ENCODE measurements at regions not wholly inside any gene's neighbourhood (a gene's known extent, or its start where the extent isn't known, plus 50 kb on each side); places are given as distances from the start of the nearest gene placed in this dataset.

DNA sequence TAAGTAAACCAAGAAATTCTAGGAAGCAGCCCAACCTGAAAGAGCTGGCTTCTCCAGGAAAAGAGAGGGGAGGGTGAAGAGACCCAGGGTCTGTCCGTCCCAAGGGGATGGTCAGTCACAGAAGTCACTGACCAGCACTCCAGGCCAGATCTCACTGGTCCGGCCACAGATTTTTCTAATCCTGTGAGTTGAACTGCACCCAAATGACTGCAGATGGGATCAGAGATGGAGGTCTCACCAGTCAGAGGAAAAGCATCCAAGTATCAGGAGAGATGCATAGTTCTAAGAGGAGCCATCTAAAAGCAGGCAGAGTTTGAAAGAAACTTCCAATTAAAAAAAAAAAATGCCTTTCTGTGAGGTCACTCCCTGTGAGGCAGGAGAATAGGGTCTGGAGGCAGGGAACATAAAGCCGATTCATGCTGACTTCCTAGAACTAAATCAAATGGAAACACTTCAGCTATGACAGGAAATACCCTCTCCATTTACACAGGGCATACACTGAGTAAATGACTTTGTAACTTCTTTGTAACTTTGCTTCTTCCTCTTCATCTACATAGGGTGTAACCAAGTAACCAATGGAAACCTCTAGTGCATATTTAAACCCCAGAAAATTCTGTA is 144.5 kb downstream of the CCDC34 start:
- peaks cover 20% of the 10 kb centered on the region for H3K4me1 ChIP-seq (ENCODE audit: control insufficient read depth, insufficient read depth, low read length)
- no peak overlapping the region for H3K9ac ChIP-seq (ENCODE audit: low read length)
- no peak overlapping the region for H3K4me3 ChIP-seq (ENCODE audit: low read length)
- no peaks in the 10 kb centered on the region for H3K27me3 ChIP-seq (ENCODE audit: control insufficient read depth, insufficient read depth, low read length)
- no peaks in the 10 kb centered on the region for H3K36me3 ChIP-seq (ENCODE audit: control insufficient read depth, insufficient read depth, low read length)
- no peak overlapping the region for H3K27ac ChIP-seq (ENCODE audit: low read depth, low read length)

DNA sequence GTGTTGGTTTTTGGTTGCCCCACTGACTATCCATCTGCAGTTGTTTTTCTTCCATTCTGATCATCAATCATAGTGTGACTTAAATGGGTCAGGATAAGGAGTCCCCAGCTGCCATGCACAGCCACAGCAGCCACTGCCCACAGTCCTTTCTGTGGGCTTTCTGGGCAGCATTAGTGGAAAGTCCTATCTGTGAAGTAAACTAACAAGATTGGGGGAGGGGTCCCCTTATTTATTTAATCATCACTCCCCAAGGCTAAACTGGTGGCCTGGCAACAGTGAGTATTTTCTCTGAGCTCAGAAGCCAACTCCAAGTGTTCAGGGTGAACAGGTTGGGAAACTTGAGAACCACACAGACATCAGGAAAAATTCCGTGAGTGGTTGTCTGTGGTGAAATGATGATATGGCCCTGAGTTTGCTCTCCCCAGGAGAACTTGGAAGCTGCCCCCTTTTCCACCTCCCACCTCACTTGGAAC is 145.0 kb downstream of the CCDC34 start:
- no peaks in the 10 kb centered on the region for H3K27me3 ChIP-seq (ENCODE audit: control insufficient read depth, insufficient read depth, low read length)
- no peak overlapping the region for H3K27ac ChIP-seq (ENCODE audit: low read depth, low read length)
- H3K4me1 ChIP-seq (ENCODE audit: control insufficient read depth, insufficient read depth, low read length) = peaks cover 22% of the 10 kb centered on the region
- no peak overlapping the region for H3K4me3 ChIP-seq (ENCODE audit: low read length)
- no peaks in the 10 kb centered on the region for H3K36me3 ChIP-seq (ENCODE audit: control insufficient read depth, insufficient read depth, low read length)
- H3K9ac ChIP-seq (ENCODE audit: low read length) = no peak overlapping the region

DNA sequence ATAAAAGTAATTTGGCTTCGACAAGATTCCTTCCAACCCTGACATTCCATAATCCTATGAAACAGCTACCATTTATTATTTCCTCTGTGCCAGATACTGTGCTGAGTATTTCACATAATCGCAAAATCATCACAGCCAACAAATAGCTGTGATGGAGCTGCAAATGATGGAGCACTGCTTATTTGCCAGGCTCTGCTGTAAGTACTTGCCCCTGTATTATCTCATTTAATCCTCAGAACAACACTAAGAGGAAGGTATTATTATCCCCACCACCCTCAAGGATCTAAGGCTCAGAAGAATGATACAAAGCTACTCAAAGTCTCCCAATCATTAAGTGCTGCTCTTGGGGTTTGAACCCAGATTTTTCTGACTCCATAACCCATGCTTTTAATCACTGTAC is 145.5 kb downstream of the CCDC34 start:
- peaks cover 22% of the 10 kb centered on the region for H3K4me1 ChIP-seq (ENCODE audit: control insufficient read depth, insufficient read depth, low read length)
- no peaks in the 10 kb centered on the region for H3K36me3 ChIP-seq (ENCODE audit: control insufficient read depth, insufficient read depth, low read length)
- no peak overlapping the region for H3K4me3 ChIP-seq (ENCODE audit: low read length)
- no peak overlapping the region for H3K27ac ChIP-seq (ENCODE audit: low read depth, low read length)
- no peak overlapping the region for H3K9ac ChIP-seq (ENCODE audit: low read length)
- H3K27me3 ChIP-seq (ENCODE audit: control insufficient read depth, insufficient read depth, low read length) = no peaks in the 10 kb centered on the region

DNA sequence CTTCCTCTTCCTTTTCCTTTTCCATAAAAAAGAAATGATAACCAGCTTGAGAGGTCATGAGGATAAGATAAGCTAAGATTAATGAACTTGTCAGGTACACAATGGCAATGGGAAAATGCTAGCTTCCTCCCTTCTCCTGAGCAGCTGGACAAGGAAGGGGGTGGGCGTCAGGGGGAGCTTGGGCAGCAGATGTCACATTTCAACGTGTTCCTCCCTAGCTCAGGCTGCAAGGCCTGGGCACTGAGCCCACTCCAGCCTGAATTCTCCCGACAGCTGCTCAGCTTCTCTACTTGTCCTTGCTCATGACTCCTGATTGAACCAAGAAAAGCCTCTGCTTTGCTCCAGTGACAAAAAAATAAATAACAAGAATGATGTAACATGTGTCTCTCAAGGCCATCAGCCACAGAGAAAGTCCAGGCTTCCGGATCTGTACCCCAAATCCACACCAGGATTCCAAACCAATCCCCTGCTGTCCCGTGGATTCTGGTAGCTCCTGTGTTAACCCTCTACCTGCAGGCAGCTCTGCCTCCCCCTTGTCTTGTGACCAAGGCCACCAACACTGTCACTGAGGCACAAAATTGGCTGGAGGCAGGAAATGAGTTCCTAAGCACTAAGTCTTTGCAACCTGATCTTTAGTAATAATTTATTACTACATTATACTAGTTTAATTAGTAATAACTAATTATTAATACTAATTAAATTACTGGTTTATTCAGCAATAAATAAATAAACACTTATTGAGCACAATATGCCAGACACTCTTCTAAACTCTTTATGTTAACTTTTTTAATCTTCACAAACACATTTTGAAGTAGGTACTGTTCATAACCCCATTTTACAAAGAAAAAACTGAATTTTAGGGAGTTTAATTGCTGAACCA is 146.5 kb downstream of the CCDC34 start:
- Histone ChIP-seq H3K36me3 (ENCODE audit: control insufficient read depth, insufficient read depth, low read length) (no peaks in the 10 kb centered on the region), H3K4me3 (ENCODE audit: low read length) (no peak overlapping the region), H3K9ac (ENCODE audit: low read length) (no peak overlapping the region), H3K27me3 (ENCODE audit: control insufficient read depth, insufficient read depth, low read length) (no peaks in the 10 kb centered on the region), H3K4me1 (ENCODE audit: control insufficient read depth, insufficient read depth, low read length) (peaks cover 22% of the 10 kb centered on the region), H3K27ac (ENCODE audit: low read depth, low read length) (peak overlapping the region; percentile 21)

DNA sequence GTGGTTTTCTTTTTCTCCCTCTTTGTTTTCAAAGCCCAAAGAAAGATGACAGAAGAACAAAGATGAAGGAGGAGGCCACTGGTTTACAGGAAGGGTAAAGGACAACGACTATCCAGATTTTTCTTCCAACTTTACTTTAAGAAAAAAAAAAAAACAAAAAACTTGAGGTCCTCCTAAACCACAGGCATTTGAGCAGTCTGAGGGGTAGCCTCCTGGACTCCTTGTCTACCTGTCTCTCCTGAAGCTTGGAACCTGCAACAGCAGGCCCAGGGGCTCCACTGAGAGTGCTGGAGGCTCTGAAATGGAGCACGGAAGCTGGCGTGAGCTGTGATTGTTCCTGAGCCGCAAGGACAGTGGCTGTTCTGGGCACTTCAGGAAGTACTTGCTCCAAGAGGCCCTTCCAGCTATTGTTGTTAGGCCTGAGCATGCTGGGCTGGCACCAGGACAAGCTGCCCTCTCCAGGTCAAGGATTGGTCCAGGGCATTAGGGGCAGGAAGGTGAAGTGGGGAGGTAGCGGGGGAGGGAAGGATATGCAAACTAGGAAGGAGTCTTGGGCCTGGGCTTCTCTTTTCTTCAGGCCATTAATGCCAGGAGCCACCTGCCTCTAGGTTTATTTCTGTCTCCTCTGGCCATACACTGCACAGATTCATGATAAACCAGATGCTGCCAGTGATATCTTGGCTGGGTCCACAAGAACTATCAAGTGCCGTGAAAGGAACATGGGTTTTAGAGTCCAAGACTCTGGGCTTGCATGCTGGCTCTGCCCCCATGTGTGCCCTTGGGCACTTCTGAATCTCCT is 147.3 kb downstream of the CCDC34 start:
- H3K4me3 ChIP-seq (ENCODE audit: low read length) = no peak overlapping the region
- peak overlapping the region; percentile 31 for H3K27ac ChIP-seq (ENCODE audit: low read depth, low read length)

DNA sequence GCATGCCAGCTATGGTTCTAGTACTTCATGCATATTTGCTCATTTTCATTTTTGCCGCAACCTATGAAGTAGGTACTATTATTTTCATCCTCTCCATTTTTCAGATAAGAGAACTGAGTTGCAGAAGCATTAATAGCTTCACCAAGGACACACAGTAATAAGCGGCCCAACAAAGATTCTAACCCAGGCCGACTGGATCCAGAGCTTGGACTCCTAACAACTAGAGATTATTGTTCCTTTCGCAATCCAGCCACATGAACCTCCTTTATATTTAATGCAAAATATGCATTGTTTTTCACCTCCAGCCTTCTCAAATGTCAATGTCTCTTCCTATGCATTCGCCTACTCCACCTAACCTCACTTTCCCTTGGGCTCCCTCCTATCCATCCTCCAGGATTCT is 148.3 kb downstream of the CCDC34 start:
- Histone ChIP-seq H3K4me3 (ENCODE audit: low read length) (no peak overlapping the region), H3K27ac (ENCODE audit: low read depth, low read length) (no peak overlapping the region), H3K9ac (ENCODE audit: low read length) (no peak overlapping the region), H3K36me3 (ENCODE audit: control insufficient read depth, insufficient read depth, low read length) (no peaks in the 10 kb centered on the region), H3K4me1 (ENCODE audit: control insufficient read depth, insufficient read depth, low read length) (peaks cover 22% of the 10 kb centered on the region), H3K27me3 (ENCODE audit: control insufficient read depth, insufficient read depth, low read length) (no peaks in the 10 kb centered on the region)

More for the DNA sequence above, 147.3 kb downstream of the CCDC34 start:
- Histone ChIP-seq H3K36me3 (ENCODE audit: control insufficient read depth, insufficient read depth, low read length) (no peaks in the 10 kb centered on the region), H3K4me1 (ENCODE audit: control insufficient read depth, insufficient read depth, low read length) (peaks cover 22% of the 10 kb centered on the region), H3K27me3 (ENCODE audit: control insufficient read depth, insufficient read depth, low read length) (no peaks in the 10 kb centered on the region), H3K9ac (ENCODE audit: low read length) (no peak overlapping the region)

DNA sequence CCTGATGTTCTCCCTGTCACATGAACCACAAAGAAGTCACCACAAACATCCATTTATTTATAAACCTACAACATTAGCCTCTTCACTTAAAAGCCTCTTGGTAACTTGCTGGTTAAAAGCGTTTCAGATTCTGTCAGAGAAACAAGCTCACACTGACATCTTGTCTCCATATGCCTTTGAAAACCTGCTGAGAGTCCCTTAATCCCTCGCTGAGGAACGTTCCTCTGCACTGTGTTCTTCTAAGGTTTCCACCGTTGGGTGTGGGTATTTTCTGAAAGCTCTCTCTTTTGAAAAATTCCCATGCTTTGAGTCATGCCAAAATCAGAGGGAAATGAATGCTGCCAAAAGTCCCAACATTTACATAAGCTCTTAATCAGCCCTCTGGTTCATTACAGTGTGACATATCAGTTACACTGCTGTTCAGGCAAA is 149.8 kb downstream of the CCDC34 start:
- Histone ChIP-seq H3K27me3 (ENCODE audit: control insufficient read depth, insufficient read depth, low read length) (no peaks in the 10 kb centered on the region), H3K27ac (ENCODE audit: low read depth, low read length) (no peak overlapping the region), H3K36me3 (ENCODE audit: control insufficient read depth, insufficient read depth, low read length) (no peaks in the 10 kb centered on the region), H3K4me3 (ENCODE audit: low read length) (no peak overlapping the region), H3K4me1 (ENCODE audit: control insufficient read depth, insufficient read depth, low read length) (peaks cover 19% of the 10 kb centered on the region), H3K9ac (ENCODE audit: low read length) (no peak overlapping the region)

DNA sequence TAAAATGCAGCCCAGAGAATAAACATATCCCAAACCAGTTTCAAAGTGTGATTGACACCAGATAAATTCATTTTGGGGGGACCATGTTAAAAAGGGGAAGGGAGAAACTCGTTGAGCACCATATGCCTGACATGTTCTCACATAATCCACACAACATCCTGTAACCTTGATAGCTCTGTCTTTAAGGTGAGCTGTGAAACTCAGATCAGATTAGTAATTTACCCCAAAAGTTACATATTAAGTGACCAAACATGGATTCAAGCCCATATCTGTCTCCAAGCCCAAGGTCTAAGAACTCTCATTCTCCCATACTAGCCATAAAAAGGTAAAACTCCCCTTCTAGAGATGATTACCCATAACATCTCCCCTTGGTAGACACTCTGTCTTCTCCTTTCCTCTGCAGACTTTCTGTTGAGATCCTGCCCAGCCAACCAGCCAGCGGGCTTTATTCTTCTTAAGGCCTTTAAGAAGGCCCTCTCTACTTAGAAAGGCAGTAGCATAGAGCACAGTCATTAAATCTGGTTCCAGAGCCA is 150.7 kb downstream of the CCDC34 start:
- Histone ChIP-seq H3K4me3 (ENCODE audit: low read length) (no peak overlapping the region), H3K36me3 (ENCODE audit: control insufficient read depth, insufficient read depth, low read length) (no peaks in the 10 kb centered on the region), H3K9ac (ENCODE audit: low read length) (no peak overlapping the region), H3K27me3 (ENCODE audit: control insufficient read depth, insufficient read depth, low read length) (no peaks in the 10 kb centered on the region), H3K27ac (ENCODE audit: low read depth, low read length) (no peak overlapping the region), H3K4me1 (ENCODE audit: control insufficient read depth, insufficient read depth, low read length) (peaks cover 13% of the 10 kb centered on the region)

DNA sequence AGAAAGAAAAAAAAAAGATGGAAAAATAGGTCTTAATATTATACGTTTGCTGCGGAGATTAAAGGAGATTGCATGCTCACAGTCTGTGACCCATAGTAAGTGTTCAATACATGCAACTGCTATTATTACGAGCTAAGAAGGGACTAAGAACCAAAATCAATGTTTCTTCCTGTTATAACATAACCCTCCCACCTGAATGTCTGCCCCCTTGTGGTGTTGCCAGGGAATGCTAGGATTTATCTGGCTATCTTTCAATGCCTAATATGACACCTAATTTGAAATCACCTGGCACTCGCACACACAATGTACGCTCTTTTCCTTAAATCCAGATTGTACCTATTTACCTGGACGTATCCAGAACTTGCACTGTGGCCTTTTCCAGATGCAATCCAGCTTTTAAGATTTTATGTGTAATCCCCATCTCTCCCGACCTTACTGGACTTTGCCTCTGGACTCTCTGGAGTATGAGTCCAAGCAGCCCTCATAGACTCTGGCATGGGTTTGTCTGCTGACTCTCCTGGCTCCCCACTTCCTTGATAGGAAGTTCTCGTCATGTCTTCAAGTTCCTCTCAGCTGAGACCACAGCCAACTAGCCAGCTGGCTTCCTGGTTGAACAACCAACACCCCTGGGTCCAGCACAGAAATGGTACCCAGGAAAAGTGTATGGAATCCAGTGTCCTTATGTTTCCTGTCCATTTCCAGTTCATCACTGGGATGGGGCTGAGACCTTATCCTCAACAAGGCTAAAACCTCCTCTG is 151.5 kb downstream of the CCDC34 start:
- H3K4me1 ChIP-seq (ENCODE audit: control insufficient read depth, insufficient read depth, low read length) = peaks cover 12% of the 10 kb centered on the region
- H3K27me3 ChIP-seq (ENCODE audit: control insufficient read depth, insufficient read depth, low read length) = no peaks in the 10 kb centered on the region
- no peak overlapping the region for H3K9ac ChIP-seq (ENCODE audit: low read length)
- no peak overlapping the region for H3K27ac ChIP-seq (ENCODE audit: low read depth, low read length)
- no peaks in the 10 kb centered on the region for H3K36me3 ChIP-seq (ENCODE audit: control insufficient read depth, insufficient read depth, low read length)
- no peak overlapping the region for H3K4me3 ChIP-seq (ENCODE audit: low read length)

DNA sequence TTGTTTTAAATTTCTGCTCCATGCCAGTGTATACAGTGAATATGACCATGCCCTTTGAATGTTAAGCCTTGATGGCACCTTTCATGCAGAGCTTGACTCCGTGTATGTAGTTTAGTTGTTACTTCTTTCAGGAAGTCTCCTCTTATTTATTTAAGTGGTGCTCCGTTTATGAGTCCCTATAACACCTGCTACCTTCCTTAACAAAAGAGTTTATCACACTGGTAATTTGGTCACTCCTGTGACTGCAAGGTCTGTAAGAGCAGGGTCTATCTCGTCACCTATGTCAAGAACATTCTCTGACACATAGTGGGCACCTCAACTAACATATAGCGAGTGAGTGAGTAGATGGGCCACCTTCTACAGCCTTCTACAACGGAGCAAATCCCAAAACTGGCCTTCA is 152.5 kb downstream of the CCDC34 start:
- H3K4me3 ChIP-seq (ENCODE audit: low read length) = no peak overlapping the region
- peaks cover 6% of the 10 kb centered on the region for H3K4me1 ChIP-seq (ENCODE audit: control insufficient read depth, insufficient read depth, low read length)
- H3K27ac ChIP-seq (ENCODE audit: low read depth, low read length) = no peak overlapping the region
- no peaks in the 10 kb centered on the region for H3K36me3 ChIP-seq (ENCODE audit: control insufficient read depth, insufficient read depth, low read length)
- H3K27me3 ChIP-seq (ENCODE audit: control insufficient read depth, insufficient read depth, low read length) = no peaks in the 10 kb centered on the region
- no peak overlapping the region for H3K9ac ChIP-seq (ENCODE audit: low read length)

DNA sequence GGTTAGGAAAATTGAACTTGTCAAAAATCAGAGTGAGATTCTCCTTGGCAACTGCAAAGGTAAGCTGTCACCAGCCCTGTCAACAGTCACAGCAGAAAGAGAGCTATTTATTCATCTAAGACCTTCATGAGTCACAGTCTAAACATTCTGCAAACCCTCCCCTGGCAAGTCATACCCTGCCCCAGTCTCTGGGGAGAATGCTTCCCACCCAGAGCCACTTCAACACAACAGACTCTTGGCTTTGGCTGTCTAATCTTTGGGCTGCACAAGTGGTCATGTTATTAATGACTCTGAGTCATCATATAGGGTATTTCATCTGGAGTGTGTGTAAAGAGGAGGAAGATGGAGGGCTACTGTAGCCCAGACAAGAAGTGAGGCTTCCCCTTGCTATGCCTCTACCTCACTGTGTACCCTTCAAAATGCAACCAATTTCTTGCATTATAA is 153.4 kb downstream of the CCDC34 start:
- Histone ChIP-seq H3K27ac (ENCODE audit: low read depth, low read length) (no peak overlapping the region), H3K4me1 (ENCODE audit: control insufficient read depth, insufficient read depth, low read length) (peaks cover 11% of the 10 kb centered on the region), H3K9ac (ENCODE audit: low read length) (no peak overlapping the region), H3K27me3 (ENCODE audit: control insufficient read depth, insufficient read depth, low read length) (no peaks in the 10 kb centered on the region), H3K36me3 (ENCODE audit: control insufficient read depth, insufficient read depth, low read length) (no peaks in the 10 kb centered on the region), H3K4me3 (ENCODE audit: low read length) (no peak overlapping the region)
